Left hindlimb (tissue), 1 donor: ENCODE measurements at regions not wholly inside any gene's neighbourhood (a gene's known extent, or its start where the extent isn't known, plus 50 kb on each side); places are given as distances from the start of the nearest gene placed in this dataset.
"Not testable (repeated sequence)": the region's sequence is repeated elsewhere in the genome, so short reads cannot be mapped to it uniquely, and the experiment has no call there.

ENCODE experiments used
- DNase-seq: peaks from one replicate; pipeline ENCODE4 v3.0.0-alpha.2; 2018

- not testable (repeated sequence) for DNase-seq
Measured at GRCh38 chr7:101679653-101680173, 50.6 kb upstream of the MYL10 start.

GRCh38 chr7:101680406-101681145 lies 51.5 kb upstream of the MYL10 start:
- no peak for DNase-seq

DNA sequence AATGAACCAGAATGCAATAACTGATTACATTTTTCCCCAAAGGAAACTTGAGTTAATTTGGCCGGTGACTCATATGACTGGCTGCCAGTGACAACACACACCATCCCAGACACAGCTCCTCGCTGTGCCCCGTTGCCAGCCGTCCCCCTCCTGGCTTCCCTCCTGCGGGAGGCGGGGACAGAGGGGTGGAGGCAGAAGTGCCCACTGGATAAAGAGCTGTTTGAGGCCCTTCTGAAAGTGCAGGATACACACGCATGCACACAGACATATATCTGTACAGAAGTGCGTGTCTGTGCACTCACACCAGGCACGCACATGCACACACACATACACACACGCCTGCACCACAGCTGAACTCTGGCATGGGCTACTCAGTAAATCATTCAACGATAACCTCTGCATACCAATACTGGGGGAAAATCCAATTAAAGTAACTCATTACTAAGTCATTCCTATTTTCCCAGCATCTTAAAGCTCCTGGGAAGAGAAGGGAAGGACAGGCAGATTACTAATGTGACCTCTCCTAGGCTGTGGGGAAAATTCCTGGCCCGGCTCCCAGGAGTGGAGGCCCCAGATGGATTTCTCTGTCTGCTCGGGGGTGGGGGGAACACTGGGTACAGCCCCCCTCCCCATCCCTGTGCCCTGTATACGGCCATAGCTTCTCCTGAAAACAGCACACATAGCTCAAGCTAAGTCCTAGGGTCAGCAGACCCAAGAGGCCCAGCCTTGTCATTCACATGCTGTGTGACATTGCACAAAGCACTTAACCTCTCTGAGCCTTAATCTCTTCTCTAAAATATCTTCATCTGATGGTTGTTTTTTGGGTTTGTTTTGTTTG lies 52.3 kb upstream of the MYL10 start:
- peak; percentile 87 for DNase-seq

DNA sequence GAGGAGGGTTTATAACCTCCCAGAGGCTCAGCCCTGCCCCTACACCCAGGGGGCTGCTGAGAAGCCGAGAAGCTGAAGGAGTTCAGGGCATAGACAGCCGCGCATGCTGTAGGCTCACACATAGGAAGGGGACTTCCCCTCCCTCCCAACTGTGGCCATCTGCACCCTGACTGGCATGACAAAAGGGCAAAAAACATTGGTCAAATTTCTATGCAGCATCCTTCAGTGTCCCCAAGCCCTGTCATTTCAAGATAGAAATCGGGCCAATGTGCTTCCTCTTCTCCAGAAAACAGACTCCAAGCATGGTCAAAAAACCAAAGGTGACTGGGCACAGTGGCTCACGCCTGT lies 55.9 kb upstream of the MYL10 start:
- DNase-seq, result no peak

GRCh38 chr7:101686030-101686429 lies 56.9 kb upstream of the MYL10 start:
- no peak for DNase-seq

GRCh38 chr7:101687081-101687480 lies 58.0 kb upstream of the MYL10 start:
- DNase-seq, result no peak

DNA sequence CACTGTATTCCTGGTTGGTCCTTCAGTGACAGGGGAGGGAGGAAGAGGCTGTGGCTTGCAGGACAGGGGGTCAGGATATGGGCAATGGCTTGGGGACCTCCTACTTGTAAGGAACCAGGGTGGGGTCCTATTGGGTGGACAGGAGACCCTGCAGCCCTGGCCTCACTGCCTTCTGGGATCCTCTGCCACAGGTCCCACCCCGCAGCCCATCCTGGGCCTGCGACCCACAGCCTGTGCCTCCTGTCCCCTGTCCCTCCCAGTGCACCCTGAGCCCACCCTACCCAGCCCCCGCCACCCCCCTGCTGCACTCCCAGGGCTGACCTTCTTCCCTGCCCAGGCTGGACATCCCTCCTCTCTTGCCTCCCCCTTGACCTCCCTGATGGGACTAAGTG lies 58.7 kb upstream of the MYL10 start:
- no peak for DNase-seq

DNA sequence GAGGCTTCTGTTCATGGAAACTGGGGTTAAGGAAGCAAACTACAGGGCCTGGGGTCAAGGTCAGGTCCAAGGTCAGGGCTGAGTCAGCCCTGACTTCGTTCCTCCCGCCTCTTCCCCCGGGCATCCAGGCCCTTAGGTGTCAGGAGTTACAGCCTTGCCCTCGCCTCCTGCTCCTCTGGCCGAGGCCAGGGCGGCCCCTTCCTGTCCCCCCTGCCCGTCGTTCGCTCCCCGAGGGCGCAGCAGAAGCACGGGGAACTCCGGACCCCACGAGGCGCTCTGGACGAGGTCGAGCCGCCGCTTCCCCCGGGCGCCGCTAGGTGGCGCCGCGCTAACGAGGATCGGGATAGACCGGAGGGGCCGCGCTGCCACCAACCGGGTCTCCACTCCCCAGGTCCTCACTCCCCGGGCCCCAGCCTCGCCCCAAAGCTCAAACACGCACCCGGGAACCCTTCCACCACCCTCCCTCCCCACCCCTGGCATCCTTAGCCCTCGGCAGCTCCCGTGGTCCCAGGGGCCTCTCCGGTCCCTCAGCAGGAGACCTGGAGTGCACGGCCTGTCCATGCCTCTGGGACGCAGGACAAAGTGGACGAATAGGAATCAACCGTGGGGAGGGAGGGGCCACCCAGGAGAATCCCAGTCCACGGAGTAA lies 59.2 kb upstream of the MYL10 start:
- peak; percentile 85 for DNase-seq

DNA sequence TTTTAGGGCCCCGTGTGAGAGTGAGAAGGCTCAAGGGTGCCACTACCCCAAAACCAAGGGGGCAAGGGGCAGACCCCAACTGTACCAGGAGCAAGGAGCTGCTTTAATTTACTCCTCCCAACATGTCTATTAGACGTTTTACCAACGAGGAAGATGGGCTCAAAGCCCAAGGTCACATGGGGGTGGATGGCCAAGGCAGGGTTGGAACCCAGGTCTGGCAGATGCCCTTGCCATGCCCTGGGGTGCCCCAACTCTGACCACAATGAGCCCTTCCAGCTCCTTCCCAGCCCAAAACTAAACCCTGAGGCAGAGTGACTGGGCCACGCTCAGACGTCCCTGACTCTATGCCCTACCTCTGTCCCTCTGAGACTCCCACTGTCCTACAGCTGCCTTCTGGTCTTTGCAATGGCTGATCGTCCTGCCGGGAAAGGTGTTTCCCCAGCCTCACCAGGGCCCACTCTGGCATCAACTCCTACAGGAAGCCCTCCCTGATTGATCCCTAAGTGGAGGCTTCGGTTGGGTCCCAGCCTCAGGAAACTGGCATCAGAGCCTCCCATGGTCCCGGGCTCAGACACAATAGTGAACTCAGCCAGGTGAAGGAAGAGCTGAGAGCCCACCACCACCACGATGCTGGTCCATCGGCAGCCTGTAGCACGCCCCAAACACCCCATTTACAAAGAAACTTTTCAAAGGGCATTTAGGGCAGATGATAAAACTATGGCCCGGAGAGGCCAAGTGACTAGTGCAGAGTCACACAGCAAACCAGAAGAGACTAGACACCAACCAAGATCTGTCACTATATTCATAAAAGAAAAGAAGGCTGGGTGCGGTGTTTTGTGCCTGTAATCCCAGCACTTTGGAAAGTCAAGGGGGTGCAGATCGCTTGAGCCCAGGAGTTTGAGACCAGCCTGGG lies 60.2 kb upstream of the MYL10 start:
- DNase-seq, result no peak

DNA sequence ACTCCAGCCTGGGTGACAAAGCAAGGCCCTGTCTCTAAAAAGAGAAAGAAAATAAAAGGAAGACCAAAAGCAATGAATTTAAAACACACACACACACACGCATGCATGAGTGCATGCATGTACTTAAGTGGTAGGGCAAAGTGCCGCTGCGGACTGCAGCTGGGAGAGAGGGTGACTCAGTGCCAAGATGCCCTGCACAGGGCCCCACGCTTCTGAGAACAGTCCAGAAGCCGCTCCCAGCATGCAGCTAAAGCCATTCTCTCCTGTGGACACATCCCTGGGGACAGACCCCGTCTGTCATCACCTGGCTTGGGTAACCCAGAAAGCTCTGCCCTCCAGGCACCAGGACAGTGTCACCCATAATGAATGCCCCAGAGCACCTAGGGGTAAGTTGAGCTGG lies 61.0 kb upstream of the MYL10 start:
- DNase-seq, result no peak

DNA sequence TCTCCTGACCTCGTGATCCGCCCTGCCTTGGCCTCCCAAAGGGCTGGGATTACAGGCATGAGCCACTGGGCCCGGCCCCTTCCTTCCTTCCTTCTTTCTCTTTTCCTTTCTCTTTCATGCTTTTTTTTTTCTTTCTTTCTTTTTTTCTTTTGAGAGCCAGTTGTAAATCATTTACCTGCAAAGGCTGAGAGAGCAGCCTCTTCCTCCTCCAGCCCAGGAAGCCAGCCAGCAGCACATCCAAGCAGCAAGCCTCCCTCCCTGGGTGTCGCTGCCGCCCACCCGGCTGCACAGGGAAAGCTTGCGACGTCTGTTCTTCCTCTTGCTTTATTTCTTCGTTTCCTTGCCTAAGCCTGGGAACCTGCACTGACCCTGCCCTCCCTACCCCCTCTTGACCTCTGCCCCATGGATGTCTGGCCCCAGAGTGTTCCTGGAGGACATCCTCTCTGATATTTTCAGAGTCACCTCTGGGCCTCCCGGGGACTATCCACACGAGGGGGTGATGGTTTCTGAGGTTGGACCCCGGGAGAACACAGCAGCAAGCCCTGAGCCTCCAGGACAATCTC lies 62.8 kb upstream of the MYL10 start:
- no peak for DNase-seq

DNA sequence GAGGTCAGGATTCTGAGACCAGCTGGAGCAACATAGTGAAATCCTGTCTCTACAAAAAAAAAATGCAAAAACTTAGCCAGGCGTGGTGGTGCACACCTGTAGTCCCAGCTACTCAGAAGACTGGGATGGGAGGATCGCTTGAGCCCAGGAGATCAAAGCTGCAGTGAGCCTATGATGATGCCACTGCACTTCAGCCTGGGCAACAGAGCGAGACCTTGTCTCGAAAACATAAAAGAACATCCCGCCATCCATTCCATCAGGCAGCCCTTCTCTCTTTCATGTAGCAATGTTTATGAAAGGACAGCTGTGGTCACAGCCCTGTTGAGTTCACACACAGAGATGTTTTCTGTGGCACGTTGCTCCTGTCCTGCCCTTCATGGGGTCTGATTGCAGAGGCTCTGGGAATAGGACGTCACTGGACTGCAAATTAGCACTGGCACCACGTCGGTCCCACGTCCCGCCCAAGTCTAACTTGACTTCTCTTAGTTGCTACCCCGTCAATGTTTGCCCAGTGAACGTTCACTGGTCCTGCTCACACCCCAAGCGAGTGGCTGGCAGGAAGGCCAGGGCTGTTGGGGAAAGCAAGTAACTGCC lies 64.5 kb upstream of the MYL10 start:
- DNase-seq, result no peak

DNA sequence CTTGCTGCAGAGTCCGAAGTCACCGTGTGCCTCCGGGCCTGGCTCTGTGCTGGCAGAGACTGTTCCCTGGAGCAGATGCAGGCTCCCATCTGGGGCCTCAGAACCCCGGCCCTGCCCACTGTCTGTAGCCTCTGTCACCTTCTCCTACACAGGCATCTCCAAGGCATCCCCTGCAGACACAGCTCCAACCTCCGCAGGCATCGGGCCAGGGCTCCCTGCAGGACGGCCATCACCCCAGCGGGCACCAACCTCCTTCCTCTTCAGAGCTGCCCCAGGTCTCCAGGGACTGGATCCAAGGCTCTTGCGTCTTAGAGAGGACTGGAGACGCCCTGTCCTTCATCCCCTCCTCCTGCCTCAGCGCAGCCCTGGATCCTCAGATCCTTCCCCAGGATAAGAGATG lies 69.9 kb upstream of the MYL10 start:
- no peak for DNase-seq

DNA sequence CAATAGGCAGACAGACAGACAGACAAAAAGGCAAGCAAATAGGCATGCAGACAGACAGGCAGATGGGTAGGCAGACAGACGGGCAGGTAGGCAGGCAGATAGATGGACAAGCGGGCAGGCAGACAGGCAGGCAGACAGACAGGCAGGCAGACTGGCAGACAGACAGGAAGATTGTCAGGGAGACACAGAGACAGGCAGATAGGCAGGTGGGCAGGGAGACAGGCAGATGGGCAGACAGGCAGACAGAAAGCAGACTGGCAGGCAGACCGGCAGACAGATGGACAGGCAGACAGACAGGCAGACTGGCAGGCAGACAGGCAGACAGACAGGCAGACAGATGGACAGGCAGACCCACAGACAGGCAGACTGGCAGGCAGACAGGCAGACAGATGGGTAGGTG lies 70.3 kb upstream of the MYL10 start:
- DNase-seq, result no peak

GRCh38 chr7:101699881-101700823 lies 71.1 kb upstream of the MYL10 start:
- no peak for DNase-seq

DNA sequence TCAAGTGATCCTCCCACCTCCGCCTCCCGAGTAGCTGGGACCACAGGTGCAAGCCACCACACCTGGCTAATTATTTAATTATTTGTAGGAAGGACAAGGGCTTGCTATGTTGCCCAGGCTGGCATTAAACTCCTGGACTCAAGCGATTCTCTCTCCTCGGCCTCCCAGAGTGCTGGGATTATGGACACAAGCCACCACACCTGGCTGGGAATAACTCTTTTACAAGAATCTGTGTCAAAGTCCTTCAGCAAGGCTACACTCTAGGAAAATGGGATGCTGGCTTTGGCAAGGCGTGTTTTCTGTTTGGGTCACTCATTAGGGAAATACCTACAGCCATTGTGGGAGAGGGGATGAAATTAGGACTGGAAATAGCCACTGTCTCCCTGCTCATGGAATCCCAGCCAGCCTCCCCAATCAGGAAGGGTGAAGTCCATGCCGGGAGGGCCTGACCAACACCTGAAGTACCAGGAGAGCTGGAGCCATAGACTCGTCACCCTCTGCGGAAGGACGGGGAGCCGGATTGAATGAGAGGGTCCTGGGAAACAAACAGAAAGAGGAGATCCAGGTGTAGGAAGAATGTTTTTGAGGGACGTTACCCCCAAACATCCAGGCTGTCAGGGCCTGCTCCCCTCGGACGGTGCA lies 72.2 kb upstream of the MYL10 start:
- peak; percentile 7 for DNase-seq

- DNase-seq, result peak; percentile 6
Measured at GRCh38 chr7:101702362-101702850, 73.3 kb upstream of the MYL10 start.

DNA sequence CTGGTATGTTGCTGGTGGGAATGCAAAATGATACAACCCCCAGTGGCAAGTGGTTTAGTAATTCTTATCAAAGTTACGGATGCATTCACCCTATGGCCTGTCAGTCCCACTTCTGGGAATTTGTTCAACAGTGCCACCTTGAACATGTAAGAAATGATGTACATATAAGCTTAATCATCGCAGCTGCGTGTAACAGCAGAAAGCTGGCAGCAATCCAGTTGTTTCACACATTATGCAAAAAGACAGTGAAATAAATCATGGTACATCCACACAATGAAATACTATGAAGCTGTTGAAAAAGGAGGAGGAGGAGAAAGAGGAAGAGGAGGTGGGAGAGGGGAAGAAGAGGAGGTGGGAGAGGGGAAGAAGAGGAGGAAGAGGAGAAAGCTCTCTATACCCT lies 76.2 kb upstream of the MYL10 start:
- no peak for DNase-seq

DNA sequence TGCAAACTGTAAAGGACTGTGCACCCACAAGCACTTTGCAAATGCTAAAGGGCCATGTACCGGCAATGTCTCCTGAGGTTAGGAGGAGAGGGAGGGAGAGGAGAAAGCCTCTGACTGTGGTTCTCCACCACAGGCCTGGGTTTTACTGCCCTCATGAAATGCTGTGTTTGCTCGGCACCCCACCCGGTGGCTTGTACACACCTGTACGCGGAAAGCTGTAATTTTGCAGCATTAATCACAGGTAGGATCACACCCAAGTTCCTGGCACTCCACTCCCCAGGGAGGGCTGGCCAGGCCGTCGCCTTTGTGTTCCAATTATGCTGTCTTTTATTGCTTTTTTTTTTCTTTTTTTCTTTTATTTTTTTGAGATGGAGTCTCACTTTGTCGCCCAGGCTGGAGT lies 78.5 kb upstream of the MYL10 start:
- DNase-seq, result no peak

DNA sequence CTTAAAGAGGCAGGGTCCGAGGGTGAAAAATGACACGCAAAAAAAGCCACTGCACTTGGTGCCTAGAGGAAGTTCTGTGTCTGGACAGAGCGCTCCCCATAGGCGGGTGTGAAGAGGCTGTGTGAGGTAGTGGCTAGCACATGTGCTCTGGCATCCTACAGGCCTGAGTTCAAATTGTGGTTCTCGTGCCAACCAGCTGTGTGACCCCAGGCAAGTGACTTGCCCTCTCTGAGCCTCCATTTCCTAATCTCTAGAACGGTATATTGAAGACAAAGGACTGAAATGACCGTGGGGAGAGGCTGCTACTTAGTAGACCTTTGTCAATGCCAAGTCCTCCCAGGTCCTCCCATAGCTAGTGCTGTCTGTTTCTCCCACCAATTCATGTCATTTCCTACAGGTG lies 79.1 kb upstream of the MYL10 start:
- DNase-seq, result no peak
